ENCODE measurements at regions not wholly inside any gene's neighbourhood (a gene's known extent, or its start where the extent isn't known, plus 50 kb on each side); places are given as distances from the start of the nearest gene placed in this dataset.
"Not testable (repeated sequence)": the region's sequence is repeated elsewhere in the genome, so short reads cannot be mapped to it uniquely, and the experiment has no call there.

DNA sequence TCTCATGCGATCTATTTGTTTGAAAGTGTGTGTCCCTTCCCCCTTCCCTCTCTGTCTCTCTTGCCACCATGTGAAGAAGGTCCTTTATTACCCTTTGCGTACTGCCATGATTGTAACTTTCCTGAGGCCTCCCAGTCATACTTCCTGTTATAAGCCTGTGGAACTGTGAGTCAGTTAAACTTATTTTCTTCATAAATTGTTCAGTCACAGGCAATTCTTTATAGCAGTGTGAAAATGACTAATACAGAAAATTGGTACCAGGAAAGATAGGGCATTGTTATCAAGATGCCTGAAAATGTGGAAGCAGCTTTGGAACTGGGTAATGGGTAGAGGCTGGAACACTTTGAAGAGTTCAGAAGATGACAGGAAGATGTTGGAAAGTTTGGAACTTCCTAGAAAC, 743.7 kb upstream of the NECTIN3 start:
- ATAC-seq (no peak), DNase-seq (ENCODE audit: missing footprints) (no peak)
- intact Hi-C loops (cut with DNase I): no loop called here

DNA sequence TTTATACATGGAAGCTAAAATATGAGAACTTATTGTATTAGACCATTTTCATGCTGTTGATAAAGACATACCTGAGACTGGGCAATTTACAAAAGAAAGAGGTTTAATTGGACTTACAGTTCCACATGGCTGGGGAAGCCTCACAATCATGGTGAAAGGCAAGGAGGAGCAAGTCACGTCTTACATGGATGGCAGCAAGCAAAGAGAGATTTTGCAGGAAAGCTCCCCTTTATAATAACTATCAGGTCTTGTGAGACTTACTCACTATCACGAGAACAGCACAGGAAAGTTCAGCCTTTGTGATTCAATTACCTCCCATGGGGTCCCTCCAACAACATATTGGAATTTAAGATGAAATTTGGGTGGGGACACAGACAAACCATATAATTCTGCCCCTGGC, 740.1 kb upstream of the NECTIN3 start:
- ATAC-seq; DNase-seq (ENCODE audit: missing footprints); intact Hi-C loops (cut with DNase I): not testable (repeated sequence)

GRCh38 chr3:110332629-110333028, 739.0 kb upstream of the NECTIN3 start:
- intact Hi-C loops (cut with DNase I): no loop called here
- DNase-seq (ENCODE audit: missing footprints) (no peak), ATAC-seq (no peak)

DNA sequence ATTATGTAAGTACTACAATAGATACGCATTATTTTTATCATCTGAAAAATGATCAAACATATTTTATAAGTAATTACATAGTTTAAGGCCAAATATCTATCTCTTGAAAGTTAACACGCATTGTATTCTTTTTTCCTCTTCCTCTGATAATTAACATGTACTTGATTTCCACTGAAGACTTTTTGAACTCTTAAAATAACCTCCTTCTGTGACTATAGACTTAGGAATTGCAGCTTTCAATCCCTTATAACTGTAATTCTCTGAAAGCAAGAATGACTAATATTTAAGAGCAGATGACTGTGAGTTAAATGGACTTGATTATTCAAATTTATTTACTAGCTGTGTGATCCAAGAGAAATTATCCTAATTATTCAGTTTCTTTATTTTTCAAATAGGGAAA, 730.6 kb upstream of the NECTIN3 start:
- intact Hi-C loops (cut with DNase I): no loop called here
- no peak for DNase-seq (ENCODE audit: missing footprints)
- no peak for ATAC-seq

GRCh38 chr3:110343376-110343775, 728.2 kb upstream of the NECTIN3 start:
- DNase-seq (ENCODE audit: missing footprints) (no peak), ATAC-seq (no peak)
- intact Hi-C loops (cut with DNase I): no loop called here

GRCh38 chr3:110343945-110344344, 727.7 kb upstream of the NECTIN3 start:
- DNase-seq (ENCODE audit: missing footprints) (no peak), ATAC-seq (no peak)
- intact Hi-C loops (cut with DNase I): no loop called here

GRCh38 chr3:110344487-110344886, 727.1 kb upstream of the NECTIN3 start:
- intact Hi-C loops (cut with DNase I): no loop called here
- no peak for DNase-seq (ENCODE audit: missing footprints)
- no peak for ATAC-seq

DNA sequence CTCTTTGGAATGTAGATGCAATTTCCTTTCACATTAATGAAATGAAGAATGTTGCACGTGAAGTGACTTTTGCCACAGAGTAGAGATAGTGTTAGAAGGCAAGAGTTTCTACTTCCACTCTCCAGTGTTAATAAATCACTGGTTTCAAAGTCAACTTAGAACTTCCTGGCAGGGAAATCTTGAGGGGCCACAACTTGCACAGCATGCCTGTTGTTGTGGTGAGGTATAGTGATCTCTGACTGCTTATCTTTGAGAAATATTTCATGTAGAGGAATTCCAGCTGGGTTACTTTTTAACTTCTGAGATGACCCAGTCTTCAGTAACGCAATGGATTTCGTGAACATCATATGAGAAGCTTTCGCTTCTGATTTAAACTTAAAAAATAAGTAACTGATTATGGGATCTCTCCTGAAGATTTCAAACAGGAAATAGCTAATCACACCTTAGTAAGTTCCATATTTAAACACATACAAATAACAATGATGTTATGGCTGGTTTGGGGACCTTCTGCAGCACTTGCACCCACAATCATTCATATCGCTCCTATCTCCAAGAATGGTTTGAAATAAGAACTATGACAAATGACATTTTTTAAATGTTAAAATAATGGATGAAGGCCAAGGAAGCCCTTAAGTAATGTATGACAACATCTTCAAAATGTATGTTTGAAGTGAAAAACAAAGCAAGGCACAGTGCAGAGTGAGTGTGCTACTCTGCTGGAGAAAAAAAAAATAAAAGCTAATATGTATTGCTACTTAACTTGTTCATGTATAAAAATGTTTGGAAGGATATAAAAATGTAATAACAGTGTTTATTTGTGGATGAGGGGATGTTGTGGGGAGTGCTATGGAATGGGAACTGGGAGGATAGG, 726.5 kb upstream of the NECTIN3 start:
- no peak for DNase-seq (ENCODE audit: missing footprints)
- intact Hi-C loops (cut with DNase I): no loop called here
- no peak for ATAC-seq

GRCh38 chr3:110349295-110349694, 722.3 kb upstream of the NECTIN3 start:
- intact Hi-C loops (cut with DNase I): no loop called here
- ATAC-seq: no peak
- DNase-seq (ENCODE audit: missing footprints): no peak

- DNase-seq (ENCODE audit: missing footprints) (no peak), ATAC-seq (no peak)
- intact Hi-C loops (cut with DNase I): no loop called here
Measured at GRCh38 chr3:110352841-110353604, 718.6 kb upstream of the NECTIN3 start.

DNA sequence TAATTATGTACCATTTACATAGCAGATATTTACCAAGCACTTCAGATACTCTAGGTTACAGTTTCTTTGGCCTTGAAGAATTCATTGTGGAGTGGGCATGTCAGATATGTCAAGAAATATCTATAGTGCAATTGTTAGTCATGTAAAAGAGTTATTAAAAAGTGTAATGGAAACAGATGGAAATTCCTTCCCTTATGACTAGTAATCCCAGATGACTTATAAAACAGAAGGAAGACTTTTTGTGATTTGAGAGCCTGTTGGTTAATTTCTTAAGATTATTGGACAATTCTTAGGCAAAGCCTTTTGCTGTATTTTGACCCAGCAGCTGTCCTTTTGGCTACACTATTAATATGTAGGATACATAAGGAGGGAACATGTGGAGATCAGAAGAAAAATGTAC, 708.9 kb upstream of the NECTIN3 start:
- no peak for ATAC-seq
- no peak for DNase-seq (ENCODE audit: missing footprints)
- intact Hi-C loops (cut with DNase I): no loop called here

GRCh38 chr3:110367289-110367688, 704.3 kb upstream of the NECTIN3 start:
- intact Hi-C loops (cut with DNase I): not testable (repeated sequence)

GRCh38 chr3:110375751-110376518, 695.7 kb upstream of the NECTIN3 start:
- DNase-seq (ENCODE audit: missing footprints): no peak
- no peak for ATAC-seq
- intact Hi-C loops (cut with DNase I): no loop called here

More at GRCh38 chr3:110367289-110367688, 704.3 kb upstream of the NECTIN3 start:
- not testable (repeated sequence) for ATAC-seq; DNase-seq (ENCODE audit: missing footprints)

DNA sequence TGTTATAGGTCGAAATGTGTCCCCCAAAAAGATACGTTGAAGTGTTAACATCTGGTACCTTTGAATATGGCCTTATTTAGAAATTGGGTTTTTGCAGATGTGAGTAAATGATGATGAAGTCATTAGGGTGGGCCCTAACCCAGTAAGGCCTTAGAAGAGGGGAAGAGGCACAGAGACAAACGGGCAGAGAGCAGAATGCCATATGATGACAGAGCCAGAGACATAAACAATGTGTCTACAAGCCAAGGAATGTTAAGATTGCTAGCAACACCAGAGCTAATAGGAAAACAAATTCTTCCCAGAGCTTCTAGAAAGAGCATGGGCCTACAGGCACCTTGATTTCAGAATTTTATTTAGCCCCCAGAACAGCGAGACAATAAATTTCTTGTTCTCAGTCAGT, 693.1 kb upstream of the NECTIN3 start:
- ATAC-seq (no peak), DNase-seq (ENCODE audit: missing footprints) (no peak)
- intact Hi-C loops (cut with DNase I): no loop called here

DNA sequence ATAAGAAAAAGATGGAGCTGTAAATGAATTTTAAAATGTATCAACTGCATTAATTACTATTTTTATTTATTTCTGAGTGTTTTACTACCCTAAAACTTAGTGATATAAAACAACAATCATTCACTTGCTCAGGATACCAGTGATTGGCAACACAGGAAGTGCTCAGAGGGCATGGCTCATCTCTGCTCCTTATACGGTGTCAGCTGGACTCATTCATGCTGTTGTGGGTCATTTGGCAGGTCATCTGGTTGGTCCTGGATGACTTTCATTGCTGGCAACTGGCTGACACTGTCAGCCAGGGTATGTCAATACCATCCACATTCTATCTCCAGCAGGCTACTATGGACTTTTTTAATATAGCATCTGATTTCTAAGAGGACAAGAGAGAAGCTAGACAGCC, 689.6 kb upstream of the NECTIN3 start:
- ATAC-seq (no peak), DNase-seq (ENCODE audit: missing footprints) (no peak)
- intact Hi-C loops (cut with DNase I): no loop called here

DNA sequence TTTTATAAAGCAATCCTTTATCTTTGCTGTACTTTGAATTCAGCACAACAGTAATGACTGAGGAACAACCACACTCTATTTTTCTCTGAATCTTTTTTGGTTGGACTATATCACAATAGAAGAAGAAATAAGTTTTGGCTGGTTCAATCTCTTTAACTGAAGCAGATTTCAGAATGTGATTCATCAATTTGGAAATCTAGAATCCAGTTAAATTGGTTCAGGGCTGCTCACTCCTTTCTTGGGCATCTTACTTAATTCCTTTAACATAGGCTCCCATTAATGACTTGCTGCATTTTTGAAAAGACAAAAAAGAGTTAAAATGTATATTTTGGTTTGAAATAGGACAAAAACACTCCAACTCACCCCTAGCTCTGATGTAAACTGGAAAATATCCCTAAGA, 688.3 kb upstream of the NECTIN3 start:
- ATAC-seq (no peak), DNase-seq (ENCODE audit: missing footprints) (no peak)
- intact Hi-C loops (cut with DNase I): no loop called here

- DNase-seq (ENCODE audit: missing footprints): no peak
- intact Hi-C loops (cut with DNase I): no loop called here
- ATAC-seq: no peak
Measured at GRCh38 chr3:110384601-110385000, 687.0 kb upstream of the NECTIN3 start.

- no peak for ATAC-seq
- intact Hi-C loops (cut with DNase I): no loop called here
Measured at GRCh38 chr3:110389005-110389404, 682.6 kb upstream of the NECTIN3 start.

DNA sequence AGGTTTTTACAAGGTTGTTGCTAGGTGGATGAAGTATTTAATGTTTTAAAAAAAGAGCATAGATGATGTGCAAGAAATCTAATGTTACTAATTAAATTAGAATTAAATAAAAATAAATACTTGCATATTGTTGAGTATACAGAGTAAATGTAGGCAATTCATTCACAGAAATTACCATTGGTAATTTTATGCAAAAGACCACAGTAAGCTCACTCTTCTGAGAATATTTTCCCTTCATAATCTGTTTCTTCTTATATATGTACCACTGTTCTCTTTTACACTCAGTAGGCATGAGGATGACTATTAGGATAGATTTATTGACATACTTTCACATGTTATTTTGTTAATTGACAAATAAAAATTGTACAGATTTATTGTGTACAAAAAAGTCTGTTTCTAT, 681.2 kb upstream of the NECTIN3 start:
- intact Hi-C loops (cut with DNase I): no loop called here
- ATAC-seq (no peak), DNase-seq (ENCODE audit: missing footprints) (no peak)

More at GRCh38 chr3:110389005-110389404, 682.6 kb upstream of the NECTIN3 start:
- no peak for DNase-seq (ENCODE audit: missing footprints)
